GM18505 (cell line): ENCODE measurements at regions not wholly inside any gene's neighbourhood (a gene's known extent, or its start where the extent isn't known, plus 50 kb on each side); places are given as distances from the start of the nearest gene placed in this dataset.

Source experiments
- ATAC-seq: cut with Tn5 transposase; IDR thresholded peaks from one replicate; pipeline ENCODE4 v1.9.1; 2021; ENCODE audit not compliant: unreplicated experiment
- POLR2A ChIP-seq: IDR thresholded peaks from 4 replicates; pipeline ENCODE4 v1.6.1; 2011; ENCODE audit warnings: borderline replicate concordance; ENCODE audit not compliant: insufficient read depth, insufficient read length; ENCODE audit errors: extremely low read depth

DNA sequence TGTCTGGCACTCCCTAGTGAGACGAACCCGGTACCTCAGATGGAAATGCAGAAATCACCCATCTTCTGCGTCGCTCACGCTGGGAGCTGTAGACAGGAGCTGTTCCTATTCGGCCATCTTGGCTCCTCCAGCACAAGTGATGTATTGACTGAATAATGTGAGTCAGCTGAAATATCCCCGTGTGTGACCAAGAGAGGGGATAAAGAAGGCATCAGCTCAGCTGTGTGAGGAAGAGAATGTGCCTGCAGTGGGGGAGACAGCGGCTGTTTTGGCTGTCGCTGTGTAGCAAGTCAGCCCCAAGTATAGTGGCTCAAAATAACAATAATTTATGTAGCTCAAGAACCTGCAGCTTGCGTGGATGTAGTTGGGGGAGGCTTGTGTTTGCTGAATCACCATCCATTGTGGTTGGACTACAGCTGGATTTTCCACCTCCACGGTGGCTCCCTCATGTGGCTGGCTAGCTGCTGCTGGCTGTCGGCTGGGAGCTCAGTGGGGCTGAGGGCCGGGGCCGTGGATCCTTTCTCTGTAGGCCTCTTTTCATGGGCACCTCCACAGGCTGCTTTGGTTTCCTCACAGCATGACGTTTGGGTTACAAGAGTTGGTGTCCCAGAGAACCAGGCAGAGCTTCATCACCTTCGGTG lies 434.5 kb downstream of the CCSER2 start:
- no peak for ATAC-seq
- no peak for TF ChIP-seq POLR2A

DNA sequence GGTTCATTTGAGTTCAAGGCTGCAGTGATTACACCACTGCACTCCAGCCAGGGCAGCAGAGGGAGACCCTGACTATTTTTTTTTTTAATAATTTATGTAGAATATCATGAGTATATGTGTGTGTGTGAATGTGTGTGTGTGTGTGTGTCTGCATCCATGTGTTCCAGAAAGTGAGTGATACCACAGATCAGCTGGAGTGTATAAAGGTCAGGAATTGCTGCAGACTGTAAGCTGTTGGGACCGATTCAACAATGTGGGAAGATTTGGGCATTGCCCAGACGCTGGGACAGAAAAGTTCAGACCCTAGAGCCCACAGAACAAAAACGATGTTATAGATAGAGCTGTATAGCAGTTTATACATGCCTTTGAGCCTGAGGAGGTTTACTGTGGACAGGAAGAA lies 435.6 kb downstream of the CCSER2 start:
- no peak for TF ChIP-seq POLR2A
- ATAC-seq = no peak

DNA sequence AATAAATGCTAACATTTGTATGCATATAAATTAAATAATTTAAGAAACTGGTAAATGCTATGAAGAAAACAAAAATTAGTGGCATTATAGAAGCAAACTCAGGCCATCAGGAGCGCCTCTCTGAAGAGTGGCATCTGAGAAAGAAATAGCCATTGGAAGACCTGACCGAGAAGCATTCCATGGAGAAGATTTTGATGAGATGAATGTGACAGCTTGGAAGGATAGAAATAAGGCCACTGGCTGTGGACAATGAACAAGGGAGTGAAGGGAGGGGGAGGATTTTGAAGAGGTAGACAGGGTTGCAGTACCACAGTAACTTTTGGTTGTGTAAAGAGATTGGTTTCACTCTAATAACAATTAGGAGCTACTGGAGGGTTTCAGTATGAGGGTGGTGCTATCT lies 436.7 kb downstream of the CCSER2 start:
- ATAC-seq = no peak
- no peak for TF ChIP-seq POLR2A

DNA sequence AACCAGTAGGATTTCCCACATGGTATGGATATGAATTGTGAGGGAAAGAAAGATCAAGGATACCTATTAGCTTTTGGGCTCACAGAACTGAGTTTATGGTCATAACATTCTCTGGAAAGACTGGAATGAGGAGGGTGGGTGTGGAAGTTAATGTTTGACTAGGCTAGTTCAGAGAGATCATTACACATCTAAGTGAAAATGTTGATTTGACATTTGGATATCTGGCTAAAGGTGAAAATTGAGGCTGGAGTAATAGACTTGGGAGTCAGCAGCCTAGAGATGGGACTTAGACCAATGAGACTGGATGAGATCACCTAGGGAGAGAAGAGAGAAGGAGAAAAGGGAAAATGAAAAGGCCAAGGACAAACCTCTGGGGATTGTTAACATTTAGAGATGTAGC lies 437.3 kb downstream of the CCSER2 start:
- no peak for ATAC-seq
- TF ChIP-seq POLR2A = no peak

DNA sequence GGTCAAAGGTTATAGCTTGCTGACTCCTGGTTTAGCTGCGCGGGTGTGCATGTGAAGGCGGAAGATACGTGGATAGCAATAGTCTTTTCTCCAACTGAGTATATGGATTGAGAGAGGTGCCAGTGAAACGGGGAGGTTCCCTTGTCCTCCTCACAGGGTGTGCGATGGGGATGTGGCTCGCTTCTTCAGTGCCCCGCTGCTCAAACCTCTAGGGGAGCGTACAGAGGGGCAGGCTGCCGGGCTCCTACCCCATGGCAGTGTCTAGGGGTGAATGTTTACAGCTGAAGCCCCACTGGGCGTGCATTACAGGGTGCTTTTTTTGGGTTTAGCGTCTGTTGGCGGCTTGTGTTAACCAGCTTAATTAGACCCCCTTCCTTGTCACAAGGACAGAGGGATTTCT lies 438.5 kb downstream of the CCSER2 start:
- no peak for TF ChIP-seq POLR2A

DNA sequence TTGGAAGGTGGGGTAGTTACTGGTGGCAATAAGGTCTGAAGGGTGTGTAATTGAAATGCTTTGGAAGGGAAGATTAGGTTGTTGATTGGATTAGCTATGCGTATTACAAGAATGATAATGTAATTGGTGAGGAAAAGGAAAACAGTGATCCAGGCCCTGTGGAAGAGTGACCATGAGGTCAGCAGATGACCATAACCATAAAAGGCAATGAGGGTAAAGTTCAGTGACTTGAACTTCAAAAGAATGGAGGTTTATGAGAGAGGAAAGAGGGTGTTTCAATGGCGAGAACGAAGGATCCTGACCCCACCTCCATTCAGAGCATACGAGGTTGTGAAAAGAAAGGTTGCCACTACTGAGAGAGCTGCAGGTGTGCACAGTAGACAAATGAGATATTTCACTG lies 439.7 kb downstream of the CCSER2 start:
- ATAC-seq = no peak
- no peak for TF ChIP-seq POLR2A

More for the DNA sequence above, 438.5 kb downstream of the CCSER2 start:
- ATAC-seq = no peak

DNA sequence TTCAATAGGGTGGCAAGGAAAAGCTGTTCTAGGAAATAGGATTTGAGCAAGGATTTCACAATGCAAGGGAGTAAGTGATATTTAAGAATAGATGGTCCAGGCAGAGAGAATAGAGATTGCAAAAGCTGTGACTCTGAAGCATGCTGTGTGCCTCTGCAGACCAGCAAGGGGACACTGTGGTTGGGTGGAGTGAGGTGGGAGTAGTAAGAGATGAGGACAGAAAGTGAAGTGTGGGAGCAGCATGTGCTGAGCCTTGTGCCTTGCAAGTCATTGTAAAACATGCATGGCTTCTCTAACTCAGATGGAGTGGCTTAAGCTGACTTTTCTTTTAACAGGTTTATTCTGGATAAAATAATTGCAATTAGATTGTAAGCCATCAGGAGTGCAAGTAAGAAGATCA lies 442.4 kb downstream of the CCSER2 start:
- TF ChIP-seq POLR2A = no peak
- ATAC-seq = no peak

DNA sequence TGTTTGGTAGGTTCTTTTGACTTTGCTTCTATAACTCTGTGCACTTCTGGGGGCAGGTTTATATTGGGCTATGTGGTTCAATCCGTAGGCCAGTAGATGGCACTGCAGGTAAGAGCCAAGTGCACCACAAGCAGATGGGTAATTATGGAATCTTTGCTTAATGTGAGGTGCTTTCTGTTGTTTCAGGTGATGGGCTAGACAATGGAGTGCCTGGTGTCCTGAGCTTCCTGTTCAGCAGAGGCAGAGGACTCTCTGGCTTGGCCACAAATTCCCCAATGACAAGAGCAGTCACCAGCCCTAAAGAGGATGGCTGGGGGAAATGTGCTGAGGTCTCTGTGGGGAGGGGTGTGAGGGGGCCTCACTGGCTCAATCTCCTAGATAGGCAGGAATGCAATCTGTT lies 455.0 kb downstream of the CCSER2 start:
- peak; percentile 77 for ATAC-seq
- no peak for TF ChIP-seq POLR2A

DNA sequence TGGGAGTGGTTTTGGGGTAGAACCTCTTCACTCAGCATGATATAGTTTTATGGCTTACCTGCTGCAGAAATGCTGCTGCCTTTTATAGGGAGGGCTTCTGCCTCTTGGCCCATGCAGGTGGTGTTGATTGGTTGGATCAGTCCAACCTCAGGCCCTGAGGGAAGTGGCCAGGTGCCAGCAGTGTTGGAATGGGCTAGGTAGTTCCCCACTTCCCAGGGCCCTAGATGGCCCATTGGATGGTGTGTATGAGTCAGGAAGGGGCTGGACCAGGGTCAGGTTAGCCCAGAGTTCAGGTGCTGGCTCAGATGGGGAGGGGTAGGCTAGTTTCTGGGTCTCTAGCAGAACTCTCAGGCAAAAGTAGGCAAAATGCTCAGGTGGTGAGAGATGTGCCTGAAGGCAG lies 455.5 kb downstream of the CCSER2 start:
- ATAC-seq = no peak
- no peak for TF ChIP-seq POLR2A

DNA sequence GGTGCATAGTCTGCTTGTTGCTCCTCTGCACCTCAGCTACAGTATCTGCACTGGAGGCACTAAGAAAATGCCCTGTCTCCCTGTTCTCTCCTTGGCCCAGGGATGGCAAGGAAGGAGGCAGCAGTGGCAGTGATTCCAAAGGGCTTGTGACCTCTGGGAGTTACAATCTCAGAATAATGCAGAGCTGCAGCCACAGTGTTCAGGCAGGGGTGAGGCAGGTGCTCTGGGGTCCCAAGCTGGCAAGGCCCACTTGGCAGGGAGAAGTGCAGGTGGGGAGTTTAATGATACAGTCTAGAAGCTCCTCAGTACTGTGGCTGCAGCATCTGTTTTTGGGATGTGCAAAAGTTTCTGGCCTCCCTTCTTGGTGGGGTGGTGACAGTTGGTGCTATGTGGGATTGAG lies 456.4 kb downstream of the CCSER2 start:
- ATAC-seq = no peak
- TF ChIP-seq POLR2A = no peak

DNA sequence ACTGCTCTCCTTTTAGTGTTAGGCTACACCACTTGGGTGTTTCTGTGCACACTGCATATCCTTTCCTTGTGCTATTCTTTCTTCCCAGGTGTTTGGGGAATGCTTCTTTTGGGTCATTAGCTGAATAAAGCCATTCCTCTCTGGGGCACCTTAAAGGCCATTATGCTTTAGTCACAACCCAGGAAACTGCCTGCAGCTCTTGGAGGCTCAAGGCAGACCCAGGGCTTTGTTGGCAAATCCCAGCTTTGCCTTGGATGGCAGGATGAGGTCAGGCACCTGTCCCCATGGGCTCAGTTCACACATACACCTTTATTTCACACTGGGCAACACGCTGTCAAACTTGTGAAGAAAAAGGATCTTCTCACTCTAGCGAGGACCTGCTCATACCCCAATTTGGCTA lies 460.6 kb downstream of the CCSER2 start:
- no peak for ATAC-seq
- no peak for TF ChIP-seq POLR2A

DNA sequence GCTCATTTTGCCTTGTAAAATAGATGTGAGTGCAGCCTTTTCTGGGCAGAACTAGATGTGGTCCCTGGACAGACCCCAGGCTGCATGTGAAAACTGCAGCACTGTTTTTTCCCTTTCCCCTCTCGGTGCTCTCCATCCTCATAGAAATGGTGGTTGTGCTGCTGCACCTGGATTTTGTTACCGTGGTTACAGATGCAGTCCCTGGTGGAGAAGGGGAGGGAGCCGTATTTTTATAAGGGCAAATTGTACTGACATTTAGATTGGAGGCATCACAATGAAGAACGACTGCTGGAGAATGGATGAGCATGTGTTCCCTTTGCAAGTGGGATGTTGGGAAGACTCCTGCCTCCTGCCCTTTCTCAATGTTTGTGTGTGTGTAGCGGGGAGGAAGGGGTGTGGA lies 469.9 kb downstream of the CCSER2 start:
- no peak for TF ChIP-seq POLR2A
- no peak for ATAC-seq

DNA sequence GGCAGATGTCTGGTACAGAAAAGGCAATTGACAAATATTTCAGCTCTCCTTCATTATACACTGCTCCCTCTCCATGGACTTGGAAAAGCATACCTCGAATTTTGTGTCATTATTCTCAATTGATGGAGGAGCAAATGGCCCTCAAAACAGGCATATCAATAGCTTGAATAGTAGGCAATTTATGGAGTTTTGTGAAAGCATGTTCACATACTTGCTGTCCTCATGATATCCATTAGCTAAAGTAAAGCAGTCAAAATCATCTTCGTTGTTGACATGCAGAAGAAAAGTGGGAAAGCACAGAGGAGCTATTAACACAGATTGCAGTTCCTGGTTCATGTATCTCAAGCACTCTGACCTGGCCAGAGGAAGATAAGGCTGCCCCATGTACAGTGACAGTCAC lies 472.8 kb downstream of the CCSER2 start:
- no peak for ATAC-seq
- no peak for TF ChIP-seq POLR2A

DNA sequence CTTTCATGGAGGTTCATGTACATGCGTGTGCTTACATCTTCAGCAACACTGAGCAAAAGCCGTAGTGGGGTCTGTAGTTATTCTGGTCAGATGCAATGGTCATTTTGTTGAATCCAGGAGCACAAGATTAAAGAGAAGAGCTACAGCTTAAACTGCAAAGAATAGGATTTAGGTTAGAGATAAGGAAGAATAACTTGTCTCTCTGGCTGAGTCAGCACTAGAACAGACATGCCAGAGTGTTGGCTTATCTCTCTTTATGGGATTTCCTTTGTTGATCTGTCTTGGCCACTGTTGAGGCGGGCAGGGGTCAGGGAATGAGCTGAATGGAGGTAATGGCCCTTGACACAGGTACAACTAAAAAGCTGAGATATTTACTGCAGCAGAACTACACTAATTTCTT lies 473.5 kb downstream of the CCSER2 start:
- no peak for ATAC-seq
- no peak for TF ChIP-seq POLR2A

DNA sequence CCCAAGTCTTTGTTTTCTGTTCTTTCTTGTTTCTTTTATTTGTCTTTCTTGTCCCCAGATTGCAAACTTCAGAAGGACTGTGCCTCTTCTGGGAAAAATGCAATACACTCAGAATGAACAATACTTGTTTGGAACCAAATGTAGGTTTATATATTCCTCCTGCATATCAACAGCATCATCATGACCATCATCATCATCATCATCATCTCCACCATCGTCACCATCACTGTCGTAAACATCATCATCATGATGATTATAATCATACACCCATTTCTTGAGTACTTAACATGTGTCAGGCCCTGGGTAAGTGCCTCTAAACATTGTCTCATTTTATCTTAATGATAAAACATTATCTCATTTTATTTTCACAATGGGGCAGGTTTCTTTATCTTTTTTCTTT lies 476.8 kb downstream of the CCSER2 start:
- ATAC-seq = no peak
- TF ChIP-seq POLR2A = no peak
